ENCODE measurements at regions not wholly inside any gene's neighbourhood (a gene's known extent, or its start where the extent isn't known, plus 50 kb on each side); places are given as distances from the start of the nearest gene placed in this dataset.

DNA sequence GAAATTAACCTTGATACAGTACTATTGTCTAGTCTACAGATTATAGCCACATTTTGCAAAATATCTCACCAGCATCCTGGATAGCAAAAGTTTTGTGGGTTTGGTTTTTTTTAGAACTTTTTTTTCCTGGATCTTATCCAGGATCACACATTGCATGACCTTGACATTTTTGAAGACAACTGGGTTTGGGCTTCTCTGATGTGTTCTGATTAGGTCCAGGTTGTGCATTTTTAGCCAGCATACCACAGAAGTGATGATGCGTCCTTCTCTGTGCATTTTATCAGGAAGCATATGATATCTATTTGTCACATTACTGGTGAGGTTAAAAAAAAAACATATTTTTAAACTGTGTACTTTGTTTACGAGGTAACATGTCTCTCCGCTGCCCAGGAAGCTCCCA is 221.0 kb upstream of the OSR1 start:
- TF ChIP-seq ZNF274 (IDR thresholded peaks at IDR 0.05; ENCODE audit: low read depth, low read length) (no peak), YY1 (IDR thresholded peaks at IDR 0.05; ENCODE audit: insufficient read depth, insufficient read length) (no peak), SUZ12 (IDR thresholded peaks at IDR 0.05; ENCODE audit: extremely low read depth, insufficient read depth, insufficient read length) (no peak)
